ENCODE measurements at regions not wholly inside any gene's neighbourhood (a gene's known extent, or its start where the extent isn't known, plus 50 kb on each side); places are given as distances from the start of the nearest gene placed in this dataset.
A peak's percentile ranks its signal among the peaks of the same experiment; 100 is the strongest.

GRCh38 chr1:101290922-101291561, 54.2 kb downstream of the S1PR1 start:
- Histone ChIP-seq H3K9me3 (ENCODE audit: severe bottlenecking) (no peaks in the 10 kb centered on the region), H3K4me3 (ENCODE audit: severe bottlenecking) (no peak overlapping the region), H3K36me3 (ENCODE audit: low read depth) (no peaks in the 10 kb centered on the region), H3K4me1 (ENCODE audit: insufficient read depth, poor library complexity, severe bottlenecking) (peaks cover 8% of the 10 kb centered on the region), H3K27me3 (ENCODE audit: insufficient read depth, poor library complexity, severe bottlenecking) (no peaks in the 10 kb centered on the region), H3K27ac (ENCODE audit: poor library complexity, severe bottlenecking) (no peak overlapping the region)
- ATAC-seq (ENCODE audit: low read depth) (no peak), DNase-seq (ENCODE audit: low spot score) (no peak)
- TF ChIP-seq CTCF (IDR thresholded peaks at IDR 0.05; ENCODE audit: poor library complexity, severe bottlenecking) = no peak

GRCh38 chr1:101291562-101292380, 55.0 kb downstream of the S1PR1 start:
- no peaks in the 10 kb centered on the region for H3K27me3 ChIP-seq (ENCODE audit: insufficient read depth, poor library complexity, severe bottlenecking)
- H3K9me3 ChIP-seq (ENCODE audit: severe bottlenecking) = no peaks in the 10 kb centered on the region
- H3K4me1 ChIP-seq (ENCODE audit: insufficient read depth, poor library complexity, severe bottlenecking) = peaks cover 8% of the 10 kb centered on the region
- no peak overlapping the region for H3K4me3 ChIP-seq (ENCODE audit: severe bottlenecking)
- ATAC-seq (ENCODE audit: low read depth) (0 out of 3 replicates have a peak, but pooled peaks have one; percentile 7), DNase-seq (ENCODE audit: low spot score) (no peak)
- H3K36me3 ChIP-seq (ENCODE audit: low read depth) = no peaks in the 10 kb centered on the region
- no peak for TF ChIP-seq CTCF (IDR thresholded peaks at IDR 0.05; ENCODE audit: poor library complexity, severe bottlenecking)
- H3K27ac ChIP-seq (ENCODE audit: poor library complexity, severe bottlenecking) = no peak overlapping the region

- Histone ChIP-seq H3K4me3 (ENCODE audit: severe bottlenecking) (no peak overlapping the region), H3K27me3 (ENCODE audit: insufficient read depth, poor library complexity, severe bottlenecking) (no peaks in the 10 kb centered on the region), H3K4me1 (ENCODE audit: insufficient read depth, poor library complexity, severe bottlenecking) (peaks cover 8% of the 10 kb centered on the region), H3K9me3 (ENCODE audit: severe bottlenecking) (no peaks in the 10 kb centered on the region), H3K27ac (ENCODE audit: poor library complexity, severe bottlenecking) (no peak overlapping the region), H3K36me3 (ENCODE audit: low read depth) (no peaks in the 10 kb centered on the region)
- peak; percentile 35; the same call in 1 of the 3 replicates for ATAC-seq (ENCODE audit: low read depth)
- no peak for TF ChIP-seq CTCF (IDR thresholded peaks at IDR 0.05; ENCODE audit: poor library complexity, severe bottlenecking)
- no peak for DNase-seq (ENCODE audit: low spot score)
Measured at GRCh38 chr1:101293461-101294051, 56.7 kb downstream of the S1PR1 start.

GRCh38 chr1:101295209-101295608, 58.4 kb downstream of the S1PR1 start:
- no peak for TF ChIP-seq CTCF (IDR thresholded peaks at IDR 0.05; ENCODE audit: poor library complexity, severe bottlenecking)
- ATAC-seq (ENCODE audit: low read depth) (peak; percentile 79), DNase-seq (ENCODE audit: low spot score) (peak; percentile 66)
- Histone ChIP-seq H3K9me3 (ENCODE audit: severe bottlenecking) (no peaks in the 10 kb centered on the region), H3K4me3 (ENCODE audit: severe bottlenecking) (no peak overlapping the region), H3K27me3 (ENCODE audit: insufficient read depth, poor library complexity, severe bottlenecking) (no peaks in the 10 kb centered on the region), H3K27ac (ENCODE audit: poor library complexity, severe bottlenecking) (no peak overlapping the region), H3K36me3 (ENCODE audit: low read depth) (no peaks in the 10 kb centered on the region), H3K4me1 (ENCODE audit: insufficient read depth, poor library complexity, severe bottlenecking) (peaks cover 8% of the 10 kb centered on the region)
